Osteoblast (primary cell): ENCODE measurements at regions not wholly inside any gene's neighbourhood (a gene's known extent, or its start where the extent isn't known, plus 50 kb on each side); places are given as distances from the start of the nearest gene placed in this dataset.

Experiments used
- DNase-seq: peaks from one replicate; pipeline ENCODE4 v3.0.0; 2011; ENCODE audit warnings: low spot score, mixed read lengths; ENCODE audit not compliant: insufficient read length; ENCODE audit errors: missing footprints
- H2AFZ ChIP-seq: 2 replicates; pipeline ENCODE4 v1.6.0; 2011; ENCODE audit warnings: mild to moderate bottlenecking, low read length
- H3K27ac ChIP-seq: 2 replicates; pipeline ENCODE4 v1.5.1; 2011; ENCODE audit warnings: mild to moderate bottlenecking, low read depth, low read length, moderate library complexity
- H3K27me3 ChIP-seq: 2 replicates; pipeline ENCODE4 v1.6.0; 2012; ENCODE audit warnings: mild to moderate bottlenecking, control low read depth, inconsistent platforms, low read length, moderate library complexity; ENCODE audit not compliant: insufficient read depth
- H3K36me3 ChIP-seq: 2 replicates; pipeline ENCODE4 v1.5.1; 2011; ENCODE audit warnings: mild to moderate bottlenecking, low read length, control low read depth, moderate library complexity; ENCODE audit not compliant: insufficient read depth
- H3K4me1 ChIP-seq: 2 replicates; pipeline ENCODE4 v1.5.1; 2011; ENCODE audit warnings: mild to moderate bottlenecking, low read length, control low read depth, moderate library complexity; ENCODE audit not compliant: insufficient read depth
- H3K4me2 ChIP-seq: 2 replicates; pipeline ENCODE4 v1.6.0; 2011; ENCODE audit warnings: mild to moderate bottlenecking, low read length; ENCODE audit not compliant: insufficient read depth
- H3K4me3 ChIP-seq: fragments of 200-600 bp; sonication (generic); 3 replicates; pipeline ENCODE4 v1.5.1; 2012; ENCODE audit warnings: mild to moderate bottlenecking, low read length, inconsistent platforms; ENCODE audit not compliant: insufficient read depth
- H3K79me2 ChIP-seq: 2 replicates; pipeline ENCODE4 v1.6.0; 2012; ENCODE audit warnings: mild to moderate bottlenecking, low read length, control low read depth, inconsistent platforms; ENCODE audit not compliant: insufficient read depth
- H3K9me3 ChIP-seq: 2 replicates; pipeline ENCODE4 v1.5.1; 2011; ENCODE audit warnings: low read depth, low read length, control low read depth
- H4K20me1 ChIP-seq: 2 replicates; pipeline ENCODE4 v1.6.0; 2012; ENCODE audit warnings: mild to moderate bottlenecking, low read length, control low read depth; ENCODE audit not compliant: insufficient read depth
- CTCF ChIP-seq: IDR thresholded peaks from 2 replicates; pipeline ENCODE4 v1.5.1; 2011; ENCODE audit warnings: mild to moderate bottlenecking, low read depth, low read length, moderate library complexity; ENCODE audit errors: extremely low read depth

GRCh38 chr14:49966971-49967630 lies 74.2 kb downstream of the ARF6 start:
- Histone ChIP-seq H3K79me2 (no peaks in the 10 kb centered on the region), H3K27me3 (no peaks in the 10 kb centered on the region), H3K36me3 (no peaks in the 10 kb centered on the region), H4K20me1 (no peaks in the 10 kb centered on the region), H3K4me3 (no peak overlapping the region), H3K4me2 (no peak overlapping the region), H2AFZ (no peak overlapping the region), H3K4me1 (peaks cover 23% of the 10 kb centered on the region), H3K27ac (no peak overlapping the region), H3K9me3 (no peaks in the 10 kb centered on the region)
- peak; percentile 36 for DNase-seq
- no peak for TF ChIP-seq CTCF

GRCh38 chr14:49969961-49970360 lies 77.1 kb downstream of the ARF6 start:
- Histone ChIP-seq H3K79me2 (no peaks in the 10 kb centered on the region), H3K4me1 (peaks cover 49% of the 10 kb centered on the region), H3K36me3 (no peaks in the 10 kb centered on the region), H3K4me2 (no peak overlapping the region), H3K27ac (peak overlapping the region; percentile 29), H3K27me3 (no peaks in the 10 kb centered on the region), H2AFZ (peak overlapping the region; percentile 91), H4K20me1 (no peaks in the 10 kb centered on the region), H3K4me3 (no peak overlapping the region), H3K9me3 (no peaks in the 10 kb centered on the region)
- TF ChIP-seq CTCF: no peak
- no peak for DNase-seq

GRCh38 chr14:49970474-49971147 lies 77.7 kb downstream of the ARF6 start:
- no peak overlapping the region for H3K4me3 ChIP-seq
- H3K36me3 ChIP-seq: no peaks in the 10 kb centered on the region
- no peak for TF ChIP-seq CTCF
- H3K79me2 ChIP-seq: no peaks in the 10 kb centered on the region
- H3K27ac ChIP-seq: peak overlapping the region; percentile 29
- no peaks in the 10 kb centered on the region for H3K9me3 ChIP-seq
- H3K4me1 ChIP-seq: peaks cover 56% of the 10 kb centered on the region
- H3K4me2 ChIP-seq: peak overlapping the region; percentile 14
- peak overlapping the region; percentile 91 for H2AFZ ChIP-seq
- no peaks in the 10 kb centered on the region for H4K20me1 ChIP-seq
- no peaks in the 10 kb centered on the region for H3K27me3 ChIP-seq
- peak; percentile 34 for DNase-seq
